Tibial nerve (tissue), 4 donors: ENCODE measurements at regions not wholly inside any gene's neighbourhood (a gene's known extent, or its start where the extent isn't known, plus 50 kb on each side); places are given as distances from the start of the nearest gene placed in this dataset.

Experiments used
- DNase-seq, 2 donors: peaks; one replicate each; pipeline ENCODE4 v3.0.0-alpha.2; 2019; ENCODE audit warnings: low spot score in 2 of 2
- H3K27ac ChIP-seq, 4 donors: fragments of 200-600 bp; sonication (generic) in 3 of 4; one replicate each; pipeline ENCODE4 v1.5.1; 2017 to 2019; ENCODE audit warnings: mild to moderate bottlenecking in 1 of 4
- H3K27me3 ChIP-seq, 2 donors: fragments of 200-600 bp; sonication (generic) in 1 of 2; one replicate each; pipeline versions ENCODE4 v1.5.1 to v1.6.0; 2017 to 2019
- H3K36me3 ChIP-seq, 3 donors: fragments of 200-600 bp; sonication (generic); one replicate each; pipeline ENCODE4 v1.5.1; 2018 to 2019
- H3K4me1 ChIP-seq, 4 donors: fragments of 200-600 bp; sonication (generic) in 3 of 4; one replicate each; pipeline ENCODE4 v1.5.1; 2017 to 2019
- H3K4me3 ChIP-seq, 4 donors: fragments of 200-600 bp; sonication (generic) in 3 of 4; one replicate each; pipeline ENCODE4 v1.5.1; 2017 to 2019; ENCODE audit warnings: mild to moderate bottlenecking in 1 of 4, moderate library complexity in 1 of 4
- H3K9me3 ChIP-seq, 4 donors: fragments of 200-600 bp; sonication (generic) in 3 of 4; one replicate each; pipeline ENCODE4 v1.5.1; 2017 to 2019
- CTCF ChIP-seq, 5 experiments: fragments of 200-600 bp in 3 of 5; fragments of 450-650 bp in 2 of 5; sonication (generic) in 3 of 5; IDR thresholded peaks; one replicate each; pipeline ENCODE4 v1.5.1; 2016 to 2019; ENCODE audit warnings: antibody characterized with exemption in 5 of 5, mild to moderate bottlenecking in 3 of 5, moderate library complexity in 2 of 5
- EP300 ChIP-seq, 2 donors: sonication (generic); formaldehyde crosslinking; IDR thresholded peaks; one replicate each; pipeline ENCODE4 v1.6.1; 2017; ENCODE audit warnings: antibody characterized with exemption in 2 of 2, mild to moderate bottlenecking in 1 of 2
- POLR2A ChIP-seq, 2 donors: fragments of 450-650 bp; IDR thresholded peaks; one replicate each; pipeline ENCODE4 v1.6.1; 2017; ENCODE audit warnings: antibody characterized with exemption in 2 of 2, mild to moderate bottlenecking in 2 of 2, moderate library complexity in 2 of 2
- WGBS, 2 donors: methylation state at CpG; one replicate each; pipeline ENCODE4 v1.1.5; 2018; 5-methylcytosine and 5-hydroxymethylcytosine counted together

DNA sequence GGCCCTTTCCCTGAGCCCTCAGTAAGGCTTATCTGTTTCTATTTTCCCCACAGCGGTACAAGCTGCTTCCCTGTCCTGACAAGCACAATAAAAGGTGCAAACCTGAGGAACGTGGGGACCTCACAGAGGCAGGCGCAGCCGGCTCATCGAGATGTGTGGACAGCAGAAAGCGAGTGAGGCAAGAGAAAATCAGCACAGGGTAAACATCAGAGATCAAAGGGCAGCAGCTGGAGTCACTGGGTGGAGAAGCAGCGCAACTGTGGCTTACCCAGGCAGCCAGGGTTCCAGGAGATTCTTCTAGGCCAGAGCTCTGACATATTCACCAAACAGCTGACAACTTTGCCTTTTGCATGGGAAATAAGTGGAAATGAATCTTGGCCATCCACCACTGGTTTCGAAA lies 212.6 kb downstream of the WDR11 start:
- no peak overlapping the region for H3K4me3 ChIP-seq
- H3K4me1 ChIP-seq, result no peaks in the 10 kb centered on the region
- H3K36me3 ChIP-seq, result no peaks in the 10 kb centered on the region
- no peak overlapping the region for H3K27ac ChIP-seq
- DNase-seq, result no peak
- no peaks in the 10 kb centered on the region for H3K27me3 ChIP-seq
- no peaks in the 10 kb centered on the region for H3K9me3 ChIP-seq
- TF ChIP-seq POLR2A (IDR thresholded peaks at IDR 0.05) (no peak), CTCF (IDR thresholded peaks at IDR 0.05) (no peak), EP300 (IDR thresholded peaks at IDR 0.05) (no peak)
- 47 to 51% methylated on average over 8 of the region's 8 CpGs for WGBS, 2 donors

- H3K36me3 ChIP-seq, result no peaks in the 10 kb centered on the region
- no peaks in the 10 kb centered on the region for H3K4me1 ChIP-seq
- H3K27ac ChIP-seq, result no peak overlapping the region
- no peak overlapping the region for H3K4me3 ChIP-seq
- no peaks in the 10 kb centered on the region for H3K27me3 ChIP-seq
- no peaks in the 10 kb centered on the region for H3K9me3 ChIP-seq
- DNase-seq, result no peak
- no peak for TF ChIP-seq CTCF (IDR thresholded peaks at IDR 0.05)
- no peak for TF ChIP-seq EP300 (IDR thresholded peaks at IDR 0.05)
- TF ChIP-seq POLR2A (IDR thresholded peaks at IDR 0.05), result no peak
These were observed 213.3 kb downstream of the WDR11 start for GRCh38 chr10:121064491-121064890.

- Histone ChIP-seq H3K27me3 (no peaks in the 10 kb centered on the region), H3K36me3 (no peaks in the 10 kb centered on the region), H3K4me3 (no peak overlapping the region), H3K9me3 (no peaks in the 10 kb centered on the region), H3K4me1 (no peaks in the 10 kb centered on the region), H3K27ac (no peak overlapping the region)
- no peak for TF ChIP-seq POLR2A (IDR thresholded peaks at IDR 0.05)
- no peak for TF ChIP-seq EP300 (IDR thresholded peaks at IDR 0.05)
- no peak for TF ChIP-seq CTCF (IDR thresholded peaks at IDR 0.05)
- no peak for DNase-seq
These were observed 214.2 kb downstream of the WDR11 start for GRCh38 chr10:121065330-121065729.

GRCh38 chr10:121069061-121069850 lies 218.1 kb downstream of the WDR11 start:
- WGBS, 2 donors, result 83 to 89% methylated on average over 8 to 9 of the region's 9 CpGs
- Histone ChIP-seq H3K4me3 (no peak overlapping the region), H3K9me3 (no peaks in the 10 kb centered on the region), H3K27ac (no peak overlapping the region), H3K4me1 (no peaks in the 10 kb centered on the region), H3K36me3 (no peaks in the 10 kb centered on the region), H3K27me3 (no peaks in the 10 kb centered on the region)
- TF ChIP-seq POLR2A (IDR thresholded peaks at IDR 0.05) (no peak), CTCF (IDR thresholded peaks at IDR 0.05) (no peak), EP300 (IDR thresholded peaks at IDR 0.05) (no peak)
- DNase-seq, result no peak

DNA sequence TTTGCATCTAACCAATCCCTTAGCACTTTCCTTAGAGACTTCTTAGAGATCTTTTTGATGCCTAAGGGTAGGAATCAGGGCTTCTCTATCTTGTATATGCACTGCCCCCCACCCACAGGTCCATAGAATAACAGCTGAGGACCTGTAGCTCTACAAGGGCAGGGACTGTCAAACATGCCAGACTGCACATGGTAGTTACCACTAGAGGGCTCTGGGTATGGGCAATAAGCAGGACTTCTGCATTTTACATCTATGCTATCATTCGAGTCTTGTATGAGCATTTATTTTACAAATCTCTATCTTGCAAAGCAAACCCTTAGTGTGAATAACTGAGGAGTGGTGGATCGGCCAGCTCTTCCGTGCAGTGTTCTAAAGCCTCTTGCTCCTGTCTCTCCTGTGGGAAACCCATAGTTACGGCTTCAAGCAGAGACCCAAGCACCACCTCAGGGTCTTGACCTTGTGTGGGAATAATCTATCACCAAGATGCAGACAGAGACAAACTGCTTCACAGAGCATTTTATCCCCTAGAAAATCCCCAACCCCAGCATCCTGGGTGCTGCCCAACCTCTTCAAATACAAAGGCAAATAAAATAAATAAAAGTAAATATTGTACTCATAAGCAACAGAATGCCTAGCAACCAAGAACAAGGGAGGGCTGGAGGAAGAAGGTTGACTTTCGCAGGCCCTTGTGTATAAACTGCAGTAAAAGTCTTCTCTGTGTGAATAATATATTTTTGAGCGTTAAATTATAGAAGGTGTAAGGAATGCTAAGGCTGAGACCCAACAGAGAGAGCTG lies 219.3 kb downstream of the WDR11 start:
- H3K27ac ChIP-seq, result no peak overlapping the region
- H3K4me3 ChIP-seq, result no peak overlapping the region
- H3K27me3 ChIP-seq, result no peaks in the 10 kb centered on the region
- TF ChIP-seq CTCF (IDR thresholded peaks at IDR 0.05), result no peak
- TF ChIP-seq EP300 (IDR thresholded peaks at IDR 0.05), result no peak
- no peak for TF ChIP-seq POLR2A (IDR thresholded peaks at IDR 0.05)
- no peak for DNase-seq
- H3K36me3 ChIP-seq, result no peaks in the 10 kb centered on the region
- no peaks in the 10 kb centered on the region for H3K9me3 ChIP-seq
- WGBS, 2 donors, result 65 to 79% methylated on average over 6 of the region's 6 CpGs
- H3K4me1 ChIP-seq, result no peaks in the 10 kb centered on the region
